Fibroblast of lung (primary cell): ENCODE measurements at regions not wholly inside any gene's neighbourhood (a gene's known extent, or its start where the extent isn't known, plus 50 kb on each side); places are given as distances from the start of the nearest gene placed in this dataset.

Experiments used
- DNase-seq, 2 donors: peaks; one replicate each; pipeline versions ENCODE4 v3.0.0 to v3.0.0-alpha.2; 2010; ENCODE audit warnings: low read depth in 2 of 2
- H2AFZ ChIP-seq: 2 replicates; pipeline ENCODE4 v1.5.1; 2012; ENCODE audit warnings: low read length, control low read depth, inconsistent platforms
- H3K27ac ChIP-seq: 2 replicates; pipeline ENCODE4 v1.5.1; 2011; ENCODE audit warnings: low read length, control low read depth; ENCODE audit not compliant: insufficient read depth
- H3K27me3 ChIP-seq: 2 replicates; pipeline ENCODE4 v1.5.1; 2011; ENCODE audit warnings: mild to moderate bottlenecking, low read length; ENCODE audit not compliant: control insufficient read depth, insufficient read depth
- H3K36me3 ChIP-seq: 2 replicates; pipeline ENCODE4 v1.5.1; 2011; ENCODE audit warnings: low read length; ENCODE audit not compliant: control insufficient read depth, insufficient read depth
- H3K4me1 ChIP-seq: 2 replicates; pipeline ENCODE4 v1.5.1; 2011; ENCODE audit warnings: low read length; ENCODE audit not compliant: control insufficient read depth, insufficient read depth; ENCODE audit errors: extremely low read depth
- H3K4me2 ChIP-seq: 2 replicates; pipeline ENCODE4 v1.5.1; 2011; ENCODE audit warnings: low read length, control low read depth; ENCODE audit not compliant: insufficient read depth; ENCODE audit errors: extremely low read depth
- H3K4me3 ChIP-seq, 4 experiments: fragments of 200-600 bp in 1 of 4; sonication (generic) in 1 of 4; replicated peaks in 1 of 4; 2 replicates each; pipeline ENCODE4 v1.5.1; 2011 to 2016; ENCODE audit warnings: low read length in 4 of 4, low read depth in 3 of 4, mild to moderate bottlenecking in 3 of 4, control low read depth in 2 of 4, inconsistent platforms in 1 of 4, mixed read lengths in 1 of 4; ENCODE audit not compliant: insufficient read depth in 1 of 4; ENCODE audit errors: control extremely low read depth in 1 of 4
- H3K79me2 ChIP-seq: 2 replicates; pipeline ENCODE4 v1.5.1; 2012; ENCODE audit warnings: mild to moderate bottlenecking, low read length, inconsistent platforms; ENCODE audit not compliant: control insufficient read depth, insufficient read depth
- H3K9ac ChIP-seq: 2 replicates; pipeline ENCODE4 v1.5.1; 2011; ENCODE audit warnings: mild to moderate bottlenecking, low read length, control low read depth; ENCODE audit not compliant: insufficient read depth
- H3K9me3 ChIP-seq: 2 replicates; pipeline ENCODE4 v1.5.1; 2012; ENCODE audit warnings: low read depth, low read length; ENCODE audit not compliant: control insufficient read depth, insufficient read depth
- H4K20me1 ChIP-seq: 2 replicates; pipeline ENCODE4 v1.5.1; 2011; ENCODE audit warnings: low read length; ENCODE audit not compliant: control insufficient read depth, insufficient read depth; ENCODE audit errors: extremely low read depth
- CTCF ChIP-seq, 2 donors: IDR thresholded peaks in 1 of 2; conservative IDR thresholded peaks in 1 of 2; 1 replicate in 1 of 2; 2 replicates in 1 of 2; pipeline ENCODE4 v1.5.1; 2011 to 2012; ENCODE audit warnings: low read length in 2 of 2, control low read depth in 1 of 2, inconsistent platforms in 1 of 2, low read depth in 1 of 2, mild to moderate bottlenecking in 1 of 2
- EZH2 ChIP-seq: IDR thresholded peaks from 2 replicates; pipeline ENCODE4 v1.5.1; 2012; ENCODE audit warnings: low read length, control low read depth, mild to moderate bottlenecking; ENCODE audit errors: missing control alignments

- H3K27ac ChIP-seq, result no peak overlapping the region
- no peak for DNase-seq
- H3K9me3 ChIP-seq, result no peaks in the 10 kb centered on the region
- no peaks in the 10 kb centered on the region for H3K79me2 ChIP-seq
- H3K27me3 ChIP-seq, result no peaks in the 10 kb centered on the region
- H3K4me3 ChIP-seq, result no peak overlapping the region
- H3K36me3 ChIP-seq, result no peaks in the 10 kb centered on the region
- no peaks in the 10 kb centered on the region for H4K20me1 ChIP-seq
- no peak for TF ChIP-seq EZH2
- TF ChIP-seq CTCF (conservative IDR thresholded peaks at IDR 0.05 in 1 of 2, IDR thresholded peaks at IDR 0.05 in 1 of 2; ENCODE audit: low read depth in 1 of 2, low read length in 2 of 2), result no peak
- no peak overlapping the region for H2AFZ ChIP-seq
- H3K4me1 ChIP-seq, result no peaks in the 10 kb centered on the region
- H3K9ac ChIP-seq, result no peak overlapping the region
- H3K4me2 ChIP-seq, result no peak overlapping the region
Observed at GRCh38 chr4:134382478-134383227, 181.1 kb upstream of the PABPC4L start.

GRCh38 chr4:134375775-134376174 lies 174.2 kb upstream of the PABPC4L start:
- Histone ChIP-seq H3K9me3 (no peaks in the 10 kb centered on the region), H3K27me3 (no peaks in the 10 kb centered on the region), H3K36me3 (no peaks in the 10 kb centered on the region), H3K9ac (no peak overlapping the region), H4K20me1 (no peaks in the 10 kb centered on the region), H2AFZ (no peak overlapping the region), H3K4me1 (no peaks in the 10 kb centered on the region), H3K4me2 (no peak overlapping the region), H3K27ac (no peak overlapping the region), H3K79me2 (no peaks in the 10 kb centered on the region), H3K4me3 (no peak overlapping the region)
- TF ChIP-seq EZH2, result no peak
- no peak for TF ChIP-seq CTCF (conservative IDR thresholded peaks at IDR 0.05 in 1 of 2, IDR thresholded peaks at IDR 0.05 in 1 of 2; ENCODE audit: low read depth in 1 of 2, low read length in 2 of 2)
- no peak for DNase-seq

GRCh38 chr4:134365852-134366251 lies 164.3 kb upstream of the PABPC4L start:
- DNase-seq, result peak in 1 of 2 donors; percentile 48
- H3K4me2 ChIP-seq, result no peak overlapping the region
- no peak for TF ChIP-seq EZH2
- no peak for TF ChIP-seq CTCF (conservative IDR thresholded peaks at IDR 0.05 in 1 of 2, IDR thresholded peaks at IDR 0.05 in 1 of 2; ENCODE audit: low read depth in 1 of 2, low read length in 2 of 2)

More at GRCh38 chr4:134365852-134366251, 164.3 kb upstream of the PABPC4L start:
- no peaks in the 10 kb centered on the region for H3K27me3 ChIP-seq
- no peaks in the 10 kb centered on the region for H3K9me3 ChIP-seq
- H3K9ac ChIP-seq, result no peak overlapping the region
- H3K27ac ChIP-seq, result peak overlapping the region; percentile 34
- no peaks in the 10 kb centered on the region for H3K36me3 ChIP-seq
- H3K4me1 ChIP-seq, result no peaks in the 10 kb centered on the region
- H3K79me2 ChIP-seq, result no peaks in the 10 kb centered on the region
- H2AFZ ChIP-seq, result no peak overlapping the region
- H3K4me3 ChIP-seq, result no peak overlapping the region
- no peaks in the 10 kb centered on the region for H4K20me1 ChIP-seq
